Fibroblast of mammary gland (primary cell): ENCODE measurements at regions not wholly inside any gene's neighbourhood (a gene's known extent, or its start where the extent isn't known, plus 50 kb on each side); places are given as distances from the start of the nearest gene placed in this dataset.

Source experiments
- DNase-seq: peaks from one replicate; pipeline ENCODE4 v3.0.0-alpha.2; 2010; ENCODE audit warnings: low read depth
- H3K4me3 ChIP-seq: 2 replicates; pipeline ENCODE4 v1.5.1; 2011; ENCODE audit warnings: low read depth, mild to moderate bottlenecking, low read length, moderate library complexity; ENCODE audit not compliant: control insufficient read depth
- TF ChIP-seq, protein P1 (sequence below): conservative IDR thresholded peaks from 2 replicates; pipeline ENCODE4 v1.5.1; 2011; ENCODE audit warnings: low read depth, low read length, inconsistent platforms; ENCODE audit not compliant: control insufficient read depth, insufficient read depth

DNA sequence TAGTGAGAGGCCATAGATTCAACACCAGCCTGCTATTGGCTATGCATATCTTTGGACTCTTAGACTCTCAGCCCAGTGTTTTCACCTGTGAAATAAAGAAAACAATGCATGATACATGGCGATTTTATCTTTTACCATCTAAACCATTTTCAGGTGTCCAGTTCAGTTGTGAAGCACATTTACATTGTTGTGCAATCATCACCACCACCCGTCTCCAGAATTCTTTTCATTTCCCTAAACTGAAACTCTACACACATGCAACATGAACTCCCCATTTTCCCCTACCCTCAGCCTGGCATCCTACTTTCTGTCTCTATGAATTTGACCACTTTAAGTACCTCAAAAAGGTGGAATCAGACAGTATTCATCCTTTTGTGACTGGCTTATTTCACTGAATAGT lies 420.6 kb downstream of the MED10 start:
- DNase-seq = no peak
- TF ChIP-seq, protein P1, sequence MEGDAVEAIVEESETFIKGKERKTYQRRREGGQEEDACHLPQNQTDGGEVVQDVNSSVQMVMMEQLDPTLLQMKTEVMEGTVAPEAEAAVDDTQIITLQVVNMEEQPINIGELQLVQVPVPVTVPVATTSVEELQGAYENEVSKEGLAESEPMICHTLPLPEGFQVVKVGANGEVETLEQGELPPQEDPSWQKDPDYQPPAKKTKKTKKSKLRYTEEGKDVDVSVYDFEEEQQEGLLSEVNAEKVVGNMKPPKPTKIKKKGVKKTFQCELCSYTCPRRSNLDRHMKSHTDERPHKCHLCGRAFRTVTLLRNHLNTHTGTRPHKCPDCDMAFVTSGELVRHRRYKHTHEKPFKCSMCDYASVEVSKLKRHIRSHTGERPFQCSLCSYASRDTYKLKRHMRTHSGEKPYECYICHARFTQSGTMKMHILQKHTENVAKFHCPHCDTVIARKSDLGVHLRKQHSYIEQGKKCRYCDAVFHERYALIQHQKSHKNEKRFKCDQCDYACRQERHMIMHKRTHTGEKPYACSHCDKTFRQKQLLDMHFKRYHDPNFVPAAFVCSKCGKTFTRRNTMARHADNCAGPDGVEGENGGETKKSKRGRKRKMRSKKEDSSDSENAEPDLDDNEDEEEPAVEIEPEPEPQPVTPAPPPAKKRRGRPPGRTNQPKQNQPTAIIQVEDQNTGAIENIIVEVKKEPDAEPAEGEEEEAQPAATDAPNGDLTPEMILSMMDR = no peak
- no peak overlapping the region for H3K4me3 ChIP-seq

DNA sequence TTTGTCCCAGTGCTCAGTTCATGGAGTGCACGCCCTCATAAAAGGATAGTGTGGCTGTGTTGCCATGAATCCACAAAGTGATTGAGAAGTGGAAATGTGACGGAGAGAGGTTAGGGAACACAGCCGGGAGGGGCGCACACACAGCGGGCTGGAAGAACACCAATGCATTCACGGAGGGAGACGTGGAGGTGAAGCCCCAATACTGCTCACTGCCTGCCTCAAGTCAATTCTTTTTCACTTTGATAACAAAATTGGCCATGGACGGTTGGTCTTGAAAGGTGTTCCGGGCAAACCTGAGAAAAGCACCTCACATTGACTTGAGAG lies 424.1 kb downstream of the MED10 start:
- DNase-seq = no peak
- TF ChIP-seq, protein P1 = no peak
- H3K4me3 ChIP-seq = no peak overlapping the region

DNA sequence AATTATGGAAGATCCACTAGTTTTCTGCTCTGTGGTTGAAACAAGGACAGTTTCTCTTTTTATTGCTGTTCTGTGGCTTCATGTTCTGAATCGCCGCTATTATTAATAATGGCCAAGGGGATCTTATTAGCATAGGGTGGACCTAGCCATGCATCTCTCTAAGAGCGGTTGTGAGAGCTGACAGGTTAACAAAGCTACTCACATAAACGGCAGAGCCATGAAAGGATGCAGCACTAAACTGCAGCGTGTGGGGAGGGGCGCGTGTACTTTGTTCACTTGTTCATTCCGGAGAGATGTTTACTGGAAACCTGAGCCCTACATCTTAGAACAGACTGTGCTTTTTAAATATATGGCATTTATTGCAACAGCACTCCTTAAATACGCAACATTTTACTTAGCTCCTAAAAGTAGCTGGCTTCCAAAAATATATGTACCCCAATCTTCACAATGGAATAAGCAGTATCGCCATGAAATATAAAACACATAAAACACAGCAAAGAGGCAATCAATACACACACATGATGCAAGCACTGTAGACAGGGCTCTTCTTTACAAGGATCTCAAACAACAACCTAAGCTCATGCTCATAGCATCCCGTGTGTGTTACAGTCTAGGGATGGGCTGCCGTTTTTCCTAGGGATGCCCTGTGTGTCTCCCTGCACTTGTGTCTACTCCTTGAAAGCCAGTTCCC lies 424.6 kb downstream of the MED10 start:
- TF ChIP-seq, protein P1 = no peak
- no peak for DNase-seq
- H3K4me3 ChIP-seq = no peak overlapping the region

DNA sequence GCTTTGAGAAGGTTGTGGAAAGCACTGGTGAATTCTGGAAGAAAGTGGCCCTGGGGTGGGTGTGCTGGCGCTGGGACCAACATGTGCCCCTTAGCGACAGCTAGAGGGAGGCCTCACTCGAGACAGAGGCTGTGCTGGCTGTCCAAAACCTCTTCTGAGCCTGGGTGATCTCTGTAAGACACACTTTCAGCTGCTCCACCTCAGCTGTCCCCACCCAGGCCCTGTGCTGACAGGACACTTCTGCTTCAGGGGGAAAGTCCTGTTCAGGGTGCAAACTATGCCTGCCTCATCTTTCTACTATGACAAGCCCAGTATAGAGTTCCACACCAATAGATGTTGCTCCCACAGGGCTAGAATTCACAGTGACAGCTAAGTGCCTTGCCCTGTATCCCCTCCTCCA lies 426.4 kb downstream of the MED10 start:
- TF ChIP-seq, protein P1 = no peak
- no peak overlapping the region for H3K4me3 ChIP-seq
- DNase-seq = no peak

DNA sequence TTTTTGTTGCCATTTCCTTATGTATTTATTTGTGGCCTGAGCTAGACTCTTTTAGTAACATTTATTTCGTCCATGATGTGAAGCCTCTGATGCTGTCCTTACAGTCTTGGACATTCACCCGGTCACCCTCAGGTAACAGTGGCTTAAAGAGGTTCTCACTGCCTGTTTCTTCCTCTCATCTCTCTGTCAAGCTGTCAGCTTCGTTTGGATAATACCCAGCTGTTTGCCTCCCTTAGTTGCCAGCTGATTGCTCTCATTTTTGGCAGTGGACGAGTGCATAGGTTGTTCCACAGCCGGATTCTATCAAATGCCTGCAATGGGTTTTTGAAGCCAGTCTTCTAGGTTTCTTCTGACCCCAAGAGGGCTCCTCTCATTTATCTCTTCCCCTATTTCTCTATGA lies 427.7 kb downstream of the MED10 start:
- no peak for DNase-seq
- H3K4me3 ChIP-seq = no peak overlapping the region
- TF ChIP-seq, protein P1 = no peak

DNA sequence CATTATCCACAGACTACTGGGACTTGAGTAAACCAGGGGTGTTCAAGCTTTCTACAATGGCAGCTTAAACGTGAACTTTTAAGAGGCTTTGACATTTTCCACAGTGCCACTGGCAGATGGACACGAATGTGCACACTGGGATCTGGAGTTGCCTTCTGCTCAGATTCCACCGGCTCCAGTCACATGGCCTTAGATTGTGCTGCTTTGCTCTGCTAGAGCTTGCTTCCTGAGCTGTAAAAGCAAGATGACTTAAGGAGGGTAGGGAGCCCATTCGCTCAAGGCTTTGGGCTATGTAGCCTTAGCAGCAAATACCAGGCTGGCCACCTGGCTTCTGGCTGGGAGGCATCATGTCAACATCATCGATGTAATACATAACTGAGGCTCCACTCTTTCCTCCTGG lies 436.9 kb downstream of the MED10 start:
- DNase-seq = no peak
- TF ChIP-seq, protein P1 = no peak
- no peak overlapping the region for H3K4me3 ChIP-seq

DNA sequence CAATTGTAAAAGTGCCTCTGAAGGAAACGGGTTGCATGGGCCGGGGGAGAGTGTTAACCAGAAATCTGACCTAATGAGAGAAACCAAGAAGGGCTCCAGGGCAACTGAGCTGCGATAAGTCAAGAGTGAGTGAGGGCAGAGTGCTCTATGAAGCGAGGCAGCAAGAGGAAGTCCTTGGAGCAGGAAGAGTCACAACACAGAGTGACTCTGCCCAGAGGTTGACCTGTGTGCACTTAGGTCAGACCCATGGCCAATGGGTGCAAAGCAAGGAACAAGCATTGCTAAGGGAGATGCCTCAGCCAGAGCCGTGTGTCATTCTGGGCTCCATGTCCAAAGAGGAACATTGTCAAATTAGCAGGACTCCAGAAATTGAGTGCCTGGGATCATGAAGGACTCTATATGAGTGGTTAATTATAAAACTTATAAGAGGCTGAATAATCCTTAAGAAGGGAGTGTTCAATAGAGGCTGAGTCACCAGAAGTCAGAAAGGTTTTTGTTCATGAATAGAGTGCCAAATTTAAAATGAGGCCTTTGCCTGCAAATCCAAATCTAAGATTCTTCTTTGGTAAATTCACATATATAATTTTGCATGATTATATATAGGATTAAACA lies 438.5 kb downstream of the MED10 start:
- no peak for DNase-seq
- no peak overlapping the region for H3K4me3 ChIP-seq
- TF ChIP-seq, protein P1 = no peak
